SK-N-DZ (cell line): ENCODE measurements at regions not wholly inside any gene's neighbourhood (a gene's known extent, or its start where the extent isn't known, plus 50 kb on each side); places are given as distances from the start of the nearest gene placed in this dataset.
"Not testable (repeated sequence)": the region's sequence is repeated elsewhere in the genome, so short reads cannot be mapped to it uniquely, and the experiment has no call there.

Source experiments
- DNase-seq: peaks from one replicate; pipeline ENCODE4 v3.0.0-alpha.2; 2015; ENCODE audit warnings: low spot score

GRCh38 chr5:86671536-86671935, 53.8 kb downstream of the COX7C start:
- no peak for DNase-seq

- no peak for DNase-seq
These were observed 56.3 kb downstream of the COX7C start for GRCh38 chr5:86674069-86674468.

- DNase-seq = no peak
These were observed 57.6 kb downstream of the COX7C start for GRCh38 chr5:86675311-86675710.

GRCh38 chr5:86679529-86679928, 61.8 kb downstream of the COX7C start:
- peak; percentile 41 for DNase-seq

- no peak for DNase-seq
These were observed 62.2 kb downstream of the COX7C start for GRCh38 chr5:86679949-86680348.

- no peak for DNase-seq
These were observed 66.5 kb downstream of the COX7C start for GRCh38 chr5:86684222-86684621.

- DNase-seq = no peak
These were observed 68.3 kb downstream of the COX7C start for GRCh38 chr5:86686046-86686445.

- DNase-seq = no peak
These were observed 70.7 kb downstream of the COX7C start for GRCh38 chr5:86688406-86688805.

- DNase-seq = no peak
These were observed 71.5 kb downstream of the COX7C start for GRCh38 chr5:86689103-86689729.

GRCh38 chr5:86709157-86709881, 91.6 kb downstream of the COX7C start:
- DNase-seq = no peak

GRCh38 chr5:86716121-86716520, 98.4 kb downstream of the COX7C start:
- no peak for DNase-seq

GRCh38 chr5:86731319-86732117, 113.8 kb downstream of the COX7C start:
- DNase-seq = not testable (repeated sequence)

GRCh38 chr5:86735370-86735769, 117.6 kb downstream of the COX7C start:
- DNase-seq = no peak

- DNase-seq = no peak
These were observed 119.8 kb downstream of the COX7C start for GRCh38 chr5:86737579-86737978.

GRCh38 chr5:86748538-86749105, 130.9 kb downstream of the COX7C start:
- no peak for DNase-seq

GRCh38 chr5:86749841-86750240, 132.1 kb downstream of the COX7C start:
- no peak for DNase-seq

- DNase-seq = no peak
These were observed 139.1 kb downstream of the COX7C start for GRCh38 chr5:86756839-86757238.

- DNase-seq = no peak
These were observed 140.1 kb downstream of the COX7C start for GRCh38 chr5:86757824-86758223.

GRCh38 chr5:86760661-86761060, 142.9 kb downstream of the COX7C start:
- DNase-seq = no peak

- DNase-seq = no peak
These were observed 146.2 kb downstream of the COX7C start for GRCh38 chr5:86763929-86764328.

GRCh38 chr5:86765778-86766502, 148.2 kb downstream of the COX7C start:
- no peak for DNase-seq
